Right lobe of liver (tissue), 6 donors: ENCODE measurements at regions not wholly inside any gene's neighbourhood (a gene's known extent, or its start where the extent isn't known, plus 50 kb on each side); places are given as distances from the start of the nearest gene placed in this dataset.
A peak's percentile ranks its signal among the peaks of the same experiment; 100 is the strongest.

Source experiments
- ATAC-seq, 4 donors: fragments of 200-7000 bp; cut with Tn5 transposase; one replicate each; pipeline ENCODE4 v1.9.1; 2020; ENCODE audit warnings: mild to moderate bottlenecking in 4 of 4, moderate library complexity in 4 of 4
- DNase-seq, 3 donors: peaks; one replicate each; pipeline ENCODE4 v3.0.0-alpha.2; 2020
- H3K27ac ChIP-seq, 3 donors: fragments of 200-600 bp; one replicate each; pipeline ENCODE4 v1.8.0; 2022
- H3K27me3 ChIP-seq, 2 donors: fragments of 200-600 bp; one replicate each; pipeline ENCODE4 v1.8.0; 2022
- H3K36me3 ChIP-seq, 4 donors: fragments of 200-600 bp; sonication (generic) in 1 of 4; one replicate each; pipeline versions ENCODE4 v1.5.1 to v1.8.0; 2017 to 2022; ENCODE audit warnings: control low read depth in 1 of 4
- H3K4me1 ChIP-seq, 4 donors: fragments of 200-600 bp; sonication (generic) in 1 of 4; one replicate each; pipeline versions ENCODE4 v1.5.1 to v1.8.0; 2017 to 2022; ENCODE audit warnings: control low read depth in 1 of 4
- H3K4me3 ChIP-seq, 3 donors: fragments of 200-600 bp; one replicate each; pipeline ENCODE4 v1.8.0; 2022
- H3K9me3 ChIP-seq, 4 donors: fragments of 200-600 bp; sonication (generic) in 1 of 4; one replicate each; pipeline versions ENCODE4 v1.5.1 to v1.8.0; 2017 to 2022; ENCODE audit warnings: control low read depth in 1 of 4
- POLR2A ChIP-seq: fragments of 450-650 bp; IDR thresholded peaks from one replicate; pipeline ENCODE4 v1.6.1; 2017; ENCODE audit warnings: antibody characterized with exemption, mild to moderate bottlenecking
- WGBS: methylation state at CpG from one replicate; pipeline ENCODE4 v1.1.6; 2018; ENCODE audit warnings: low coverage, low lambda C conversion rate; ENCODE audit not compliant: insufficient coverage; ENCODE audit errors: missing lambda C conversion rate; 5-methylcytosine and 5-hydroxymethylcytosine counted together
- intact Hi-C, 2 donors: fragments of 100-400 bp; cut with DNase I; formaldehyde crosslinking; loops; one replicate each; pipeline versions ENCODE4 v1.11.2 to v1.14.1; 2022
- TF ChIP-seq, protein P1 (sequence below), 4 donors: fragments of 200-600 bp in 3 of 4; fragments of 450-650 bp in 1 of 4; IDR thresholded peaks; one replicate each; pipeline versions ENCODE4 v1.5.1 to v1.8.0; 2016 to 2022; ENCODE audit warnings: antibody characterized with exemption in 4 of 4, mild to moderate bottlenecking in 2 of 4
- donor health status: DM: no; HTN: yes; CAD: no.
- donor health status: DM: no; HTN: no; CAD: no.
- donor health status: DM: no; HTN: no; CAD: no.
- donor health status: DM: no; HTN: yes; CAD: no.
- donor health status: DM: no; HTN: yes; CAD: no.

DNA sequence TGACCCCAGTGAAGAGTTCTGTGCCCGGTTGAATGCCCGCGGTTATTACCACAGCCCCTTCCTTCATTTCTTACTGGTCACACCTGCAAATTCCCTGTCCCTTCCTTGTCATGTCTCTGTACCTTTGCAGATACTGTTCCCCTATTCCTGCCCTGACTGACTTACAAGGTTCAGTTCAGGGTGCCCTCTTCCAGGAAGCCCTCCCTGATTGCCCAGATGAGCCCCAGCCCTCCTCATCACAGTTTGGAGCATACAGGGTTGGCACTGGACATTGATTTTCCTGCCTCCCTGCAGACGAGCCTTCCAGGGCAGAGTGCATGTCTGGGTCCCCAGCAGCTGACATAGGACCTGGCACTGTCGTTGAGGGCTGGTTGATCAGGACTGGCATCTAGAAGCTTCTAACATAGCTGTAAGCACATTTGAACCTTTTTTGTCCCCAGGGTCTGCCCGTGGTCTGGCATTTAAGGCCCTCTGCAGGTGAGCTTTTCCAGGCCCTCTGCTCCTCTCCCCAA, 70.4 kb upstream of the SHISAL1 start:
- ATAC-seq: peak; percentile 18 to 73 (median 70)
- TF ChIP-seq, protein P1, sequence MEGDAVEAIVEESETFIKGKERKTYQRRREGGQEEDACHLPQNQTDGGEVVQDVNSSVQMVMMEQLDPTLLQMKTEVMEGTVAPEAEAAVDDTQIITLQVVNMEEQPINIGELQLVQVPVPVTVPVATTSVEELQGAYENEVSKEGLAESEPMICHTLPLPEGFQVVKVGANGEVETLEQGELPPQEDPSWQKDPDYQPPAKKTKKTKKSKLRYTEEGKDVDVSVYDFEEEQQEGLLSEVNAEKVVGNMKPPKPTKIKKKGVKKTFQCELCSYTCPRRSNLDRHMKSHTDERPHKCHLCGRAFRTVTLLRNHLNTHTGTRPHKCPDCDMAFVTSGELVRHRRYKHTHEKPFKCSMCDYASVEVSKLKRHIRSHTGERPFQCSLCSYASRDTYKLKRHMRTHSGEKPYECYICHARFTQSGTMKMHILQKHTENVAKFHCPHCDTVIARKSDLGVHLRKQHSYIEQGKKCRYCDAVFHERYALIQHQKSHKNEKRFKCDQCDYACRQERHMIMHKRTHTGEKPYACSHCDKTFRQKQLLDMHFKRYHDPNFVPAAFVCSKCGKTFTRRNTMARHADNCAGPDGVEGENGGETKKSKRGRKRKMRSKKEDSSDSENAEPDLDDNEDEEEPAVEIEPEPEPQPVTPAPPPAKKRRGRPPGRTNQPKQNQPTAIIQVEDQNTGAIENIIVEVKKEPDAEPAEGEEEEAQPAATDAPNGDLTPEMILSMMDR (IDR thresholded peaks at IDR 0.05): no peak
- TF ChIP-seq POLR2A: no peak

DNA sequence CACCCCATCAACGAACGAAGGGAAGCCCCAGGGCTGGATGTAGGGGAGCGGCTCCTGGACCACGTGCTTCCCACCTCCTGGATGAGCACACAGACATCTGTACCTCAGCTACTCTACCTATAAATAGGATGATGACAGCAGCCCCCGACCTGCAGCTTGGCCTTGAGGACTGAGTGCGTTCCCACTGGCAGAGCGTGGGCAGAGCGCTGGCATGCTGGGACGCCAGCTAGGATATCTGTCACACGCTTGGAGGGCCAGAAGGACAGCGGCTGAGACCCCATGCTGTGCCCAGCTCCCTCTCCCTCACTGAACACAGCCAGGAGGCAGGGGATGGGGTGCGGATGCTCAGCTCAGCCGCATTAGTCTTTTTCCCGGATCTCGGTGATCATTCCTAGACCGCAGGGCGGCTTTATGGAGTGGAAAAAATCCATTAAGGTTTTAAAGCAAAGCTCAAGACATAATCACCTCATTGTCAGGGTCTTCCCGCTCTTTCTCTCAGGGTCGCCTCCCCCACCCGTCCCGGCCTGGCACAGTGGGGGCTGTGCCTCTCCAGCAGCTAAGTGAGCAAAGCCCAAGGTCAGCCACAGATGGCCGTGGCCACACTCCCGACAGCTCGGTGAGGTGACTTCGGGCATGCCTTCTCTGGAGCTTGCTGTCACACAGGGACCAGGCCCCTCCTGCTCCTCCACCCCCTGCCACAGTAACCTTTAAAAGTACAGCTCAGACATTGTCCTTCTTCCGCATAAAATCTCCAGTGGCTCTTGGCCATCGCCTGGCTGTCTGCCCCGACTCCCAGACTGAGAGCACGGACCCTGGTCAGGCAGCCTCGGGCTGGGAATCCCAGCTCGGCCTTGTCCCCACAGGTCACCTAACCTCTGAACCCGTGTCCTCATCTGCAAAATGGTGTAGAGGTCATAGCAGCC, 69.6 kb upstream of the SHISAL1 start:
- H3K27ac ChIP-seq: peak overlapping the region in 1 of 3 donors; percentile 61
- no peaks in the 10 kb centered on the region for H3K36me3 ChIP-seq
- peaks cover 0 to 20% (median 9%) of the 10 kb centered on the region in 4 donors for H3K4me1 ChIP-seq
- H3K4me3 ChIP-seq: no peak overlapping the region
- no peaks in the 10 kb centered on the region for H3K9me3 ChIP-seq
- peak; percentile 23 to 90 (median 90) for DNase-seq
- TF ChIP-seq, protein P1 (IDR thresholded peaks at IDR 0.05): no peak
- TF ChIP-seq POLR2A: no peak
- peak; percentile 21 to 78 (median 74) for ATAC-seq
- 65% methylated on average over 10 of the region's 32 CpGs for WGBS
- H3K27me3 ChIP-seq: no peaks in the 10 kb centered on the region
- intact Hi-C loops: no loop called here

More for the DNA sequence above, 70.4 kb upstream of the SHISAL1 start:
- Histone ChIP-seq H3K4me3 (no peak overlapping the region), H3K27ac (peak overlapping the region in 2 of 3 donors; percentile 56 to 61), H3K27me3 (no peaks in the 10 kb centered on the region), H3K9me3 (no peaks in the 10 kb centered on the region), H3K4me1 (peaks cover 0 to 20% (median 9%) of the 10 kb centered on the region in 4 donors), H3K36me3 (no peaks in the 10 kb centered on the region)
- peak; percentile 5 to 77 (median 75) for DNase-seq
- intact Hi-C loops: no loop called here
- 48% methylated on average over 5 of the region's 6 CpGs for WGBS

DNA sequence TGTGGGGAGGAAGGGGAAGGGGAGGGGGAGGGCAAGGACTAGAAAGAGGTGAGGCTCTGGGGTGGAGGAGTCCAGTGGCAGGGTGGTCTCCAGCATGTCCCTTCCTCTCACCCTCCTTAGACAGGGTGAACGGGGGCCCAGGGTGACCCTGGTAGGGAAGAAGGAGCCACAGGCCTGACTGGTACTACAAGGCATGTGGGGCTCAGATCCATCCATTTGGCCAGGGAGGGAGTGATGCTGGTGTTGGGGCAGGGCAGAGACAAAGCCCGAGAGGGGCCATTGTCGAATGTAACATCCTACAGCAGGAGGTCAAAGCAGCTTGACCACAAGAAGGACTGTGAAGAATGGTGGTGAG, 69.0 kb upstream of the SHISAL1 start:
- Histone ChIP-seq H3K36me3 (no peaks in the 10 kb centered on the region), H3K4me1 (peaks cover 0 to 20% (median 9%) of the 10 kb centered on the region in 4 donors), H3K4me3 (no peak overlapping the region), H3K27me3 (no peaks in the 10 kb centered on the region), H3K9me3 (no peaks in the 10 kb centered on the region), H3K27ac (no peak overlapping the region)
- DNase-seq (peak in 1 of 3 donors; percentile 39), ATAC-seq (no peak)
- intact Hi-C loops: no loop called here
- no CpG with 5 or more reads among the region's 3 CpGs for WGBS
- TF ChIP-seq POLR2A: no peak
- TF ChIP-seq, protein P1 (IDR thresholded peaks at IDR 0.05): no peak

DNA sequence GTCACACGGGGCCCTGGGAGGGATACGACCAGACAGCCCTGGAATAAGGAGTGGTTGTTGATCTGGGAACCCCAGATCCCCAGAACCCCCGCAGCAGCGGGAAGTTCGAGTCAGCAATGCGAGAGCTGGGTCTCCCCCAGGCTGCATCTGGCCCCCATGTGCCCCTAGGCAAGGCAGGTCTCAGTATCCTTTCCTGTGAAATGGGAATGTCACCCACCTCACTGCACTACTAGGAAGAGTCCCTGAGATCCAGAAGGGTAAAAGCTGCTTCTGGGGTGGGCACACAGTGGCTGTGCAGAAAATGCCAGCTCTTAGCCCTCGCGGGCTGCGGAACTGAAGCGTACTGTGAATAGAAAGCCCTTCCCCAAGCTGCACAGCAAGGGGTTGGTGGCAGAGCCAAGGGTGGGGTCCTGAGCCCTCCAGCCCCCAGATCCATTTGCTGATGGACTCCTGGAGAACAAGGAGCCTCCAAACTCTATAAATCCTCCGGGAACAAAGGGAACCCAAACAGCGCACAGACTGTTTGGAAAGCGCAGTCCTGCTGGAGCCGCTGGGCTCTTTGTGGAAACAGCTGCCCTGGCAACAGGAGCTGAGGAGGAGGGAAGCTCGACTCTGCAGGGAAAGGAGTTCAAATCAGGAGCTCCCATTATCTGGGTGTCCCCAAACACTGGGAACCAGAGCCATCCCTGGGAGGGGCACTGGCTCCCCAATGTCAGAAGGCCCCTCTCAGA, 68.2 kb upstream of the SHISAL1 start:
- H3K9me3 ChIP-seq: no peaks in the 10 kb centered on the region
- no peaks in the 10 kb centered on the region for H3K36me3 ChIP-seq
- WGBS: 79% methylated on average over 11 of the region's 15 CpGs
- H3K4me3 ChIP-seq: no peak overlapping the region
- H3K27me3 ChIP-seq: no peaks in the 10 kb centered on the region
- ATAC-seq (no peak), DNase-seq (peak; percentile 7 to 39 (median 37))
- intact Hi-C loops: no loop called here
- no peak overlapping the region for H3K27ac ChIP-seq
- peaks cover 0 to 20% (median 9%) of the 10 kb centered on the region in 4 donors for H3K4me1 ChIP-seq
- TF ChIP-seq, protein P1 (IDR thresholded peaks at IDR 0.05): no peak
- no peak for TF ChIP-seq POLR2A
